GM21423 (cell line): ENCODE measurements at regions not wholly inside any gene's neighbourhood (a gene's known extent, or its start where the extent isn't known, plus 50 kb on each side); places are given as distances from the start of the nearest gene placed in this dataset.

Experiments used
- ATAC-seq: cut with Tn5 transposase; IDR thresholded peaks from one replicate; pipeline ENCODE4 v1.9.1; 2021; ENCODE audit warnings: mild to moderate bottlenecking, moderate library complexity; ENCODE audit not compliant: unreplicated experiment

GRCh38 chr4:96301715-96302114, 461.8 kb downstream of the PDHA2 start:
- ATAC-seq = no peak

GRCh38 chr4:96305030-96305429, 465.1 kb downstream of the PDHA2 start:
- no peak for ATAC-seq

- no peak for ATAC-seq
These were observed 472.3 kb downstream of the PDHA2 start for GRCh38 chr4:96312046-96312685.

- no peak for ATAC-seq
These were observed 475.9 kb downstream of the PDHA2 start for GRCh38 chr4:96315815-96316214.

GRCh38 chr4:96316776-96317175, 476.9 kb downstream of the PDHA2 start:
- ATAC-seq = no peak

GRCh38 chr4:96317891-96318290, 478.0 kb downstream of the PDHA2 start:
- no peak for ATAC-seq

GRCh38 chr4:96326846-96327245, 487.0 kb downstream of the PDHA2 start:
- no peak for ATAC-seq

GRCh38 chr4:96342196-96342595, 502.3 kb downstream of the PDHA2 start:
- no peak for ATAC-seq

GRCh38 chr4:96342790-96343455, 503.0 kb downstream of the PDHA2 start:
- no peak for ATAC-seq

- ATAC-seq = no peak
These were observed 503.9 kb downstream of the PDHA2 start for GRCh38 chr4:96343836-96344235.

GRCh38 chr4:96347582-96347981, 507.7 kb downstream of the PDHA2 start:
- no peak for ATAC-seq

GRCh38 chr4:96352051-96352517, 512.2 kb downstream of the PDHA2 start:
- ATAC-seq = no peak

GRCh38 chr4:96354036-96354712, 514.3 kb downstream of the PDHA2 start:
- ATAC-seq = no peak

- no peak for ATAC-seq
These were observed 515.5 kb downstream of the PDHA2 start for GRCh38 chr4:96355414-96355813.

- no peak for ATAC-seq
These were observed 516.9 kb downstream of the PDHA2 start for GRCh38 chr4:96356591-96357370.

- ATAC-seq = no peak
These were observed 526.7 kb downstream of the PDHA2 start for GRCh38 chr4:96366632-96367031.

GRCh38 chr4:96375367-96375766, 535.5 kb downstream of the PDHA2 start:
- ATAC-seq = no peak

GRCh38 chr4:96379524-96379923, 539.6 kb downstream of the PDHA2 start:
- no peak for ATAC-seq

GRCh38 chr4:96380106-96380505, 540.2 kb downstream of the PDHA2 start:
- ATAC-seq = no peak

- ATAC-seq = no peak
These were observed 543.5 kb downstream of the PDHA2 start for GRCh38 chr4:96383349-96383748.

GRCh38 chr4:96389770-96390169, 549.9 kb downstream of the PDHA2 start:
- no peak for ATAC-seq
